ENCODE measurements at regions not wholly inside any gene's neighbourhood (a gene's known extent, or its start where the extent isn't known, plus 50 kb on each side); places are given as distances from the start of the nearest gene placed in this dataset.

DNA sequence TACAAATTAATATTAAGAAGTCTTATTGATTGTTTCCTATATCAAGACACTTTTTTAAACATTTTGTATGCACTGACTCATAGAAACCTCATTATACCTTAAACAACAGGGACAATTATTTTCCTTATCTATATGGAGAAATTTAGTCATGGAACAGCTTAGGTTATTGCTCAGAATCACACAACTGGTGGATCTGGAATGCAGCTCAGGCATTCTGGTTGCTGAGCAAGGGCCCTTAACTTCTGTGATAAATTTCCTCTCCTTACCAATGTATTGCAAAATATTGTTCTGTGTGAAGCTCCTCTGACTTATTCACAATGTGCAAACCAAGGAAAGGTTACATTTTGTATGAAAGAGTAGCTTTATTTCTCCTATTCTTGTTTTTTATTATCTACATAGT is 817.8 kb downstream of the LRFN5 start:
- TF ChIP-seq NFE2L2 (IDR thresholded peaks at IDR 0.05; ENCODE audit: low read depth, low read length) (no peak), RFX5 (IDR thresholded peaks at IDR 0.05; ENCODE audit: low read depth, low read length) (no peak)
- TF ChIP-seq, protein P1, sequence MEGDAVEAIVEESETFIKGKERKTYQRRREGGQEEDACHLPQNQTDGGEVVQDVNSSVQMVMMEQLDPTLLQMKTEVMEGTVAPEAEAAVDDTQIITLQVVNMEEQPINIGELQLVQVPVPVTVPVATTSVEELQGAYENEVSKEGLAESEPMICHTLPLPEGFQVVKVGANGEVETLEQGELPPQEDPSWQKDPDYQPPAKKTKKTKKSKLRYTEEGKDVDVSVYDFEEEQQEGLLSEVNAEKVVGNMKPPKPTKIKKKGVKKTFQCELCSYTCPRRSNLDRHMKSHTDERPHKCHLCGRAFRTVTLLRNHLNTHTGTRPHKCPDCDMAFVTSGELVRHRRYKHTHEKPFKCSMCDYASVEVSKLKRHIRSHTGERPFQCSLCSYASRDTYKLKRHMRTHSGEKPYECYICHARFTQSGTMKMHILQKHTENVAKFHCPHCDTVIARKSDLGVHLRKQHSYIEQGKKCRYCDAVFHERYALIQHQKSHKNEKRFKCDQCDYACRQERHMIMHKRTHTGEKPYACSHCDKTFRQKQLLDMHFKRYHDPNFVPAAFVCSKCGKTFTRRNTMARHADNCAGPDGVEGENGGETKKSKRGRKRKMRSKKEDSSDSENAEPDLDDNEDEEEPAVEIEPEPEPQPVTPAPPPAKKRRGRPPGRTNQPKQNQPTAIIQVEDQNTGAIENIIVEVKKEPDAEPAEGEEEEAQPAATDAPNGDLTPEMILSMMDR (conservative IDR thresholded peaks at IDR 0.05; ENCODE audit: low read depth, low read length), result no peak
- TF ChIP-seq, protein P2, sequence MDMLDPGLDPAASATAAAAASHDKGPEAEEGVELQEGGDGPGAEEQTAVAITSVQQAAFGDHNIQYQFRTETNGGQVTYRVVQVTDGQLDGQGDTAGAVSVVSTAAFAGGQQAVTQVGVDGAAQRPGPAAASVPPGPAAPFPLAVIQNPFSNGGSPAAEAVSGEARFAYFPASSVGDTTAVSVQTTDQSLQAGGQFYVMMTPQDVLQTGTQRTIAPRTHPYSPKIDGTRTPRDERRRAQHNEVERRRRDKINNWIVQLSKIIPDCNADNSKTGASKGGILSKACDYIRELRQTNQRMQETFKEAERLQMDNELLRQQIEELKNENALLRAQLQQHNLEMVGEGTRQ (IDR thresholded peaks at IDR 0.05; ENCODE audit: low read depth, low read length), result no peak
- TF ChIP-seq, protein P3, sequence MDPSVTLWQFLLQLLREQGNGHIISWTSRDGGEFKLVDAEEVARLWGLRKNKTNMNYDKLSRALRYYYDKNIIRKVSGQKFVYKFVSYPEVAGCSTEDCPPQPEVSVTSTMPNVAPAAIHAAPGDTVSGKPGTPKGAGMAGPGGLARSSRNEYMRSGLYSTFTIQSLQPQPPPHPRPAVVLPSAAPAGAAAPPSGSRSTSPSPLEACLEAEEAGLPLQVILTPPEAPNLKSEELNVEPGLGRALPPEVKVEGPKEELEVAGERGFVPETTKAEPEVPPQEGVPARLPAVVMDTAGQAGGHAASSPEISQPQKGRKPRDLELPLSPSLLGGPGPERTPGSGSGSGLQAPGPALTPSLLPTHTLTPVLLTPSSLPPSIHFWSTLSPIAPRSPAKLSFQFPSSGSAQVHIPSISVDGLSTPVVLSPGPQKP (IDR thresholded peaks at IDR 0.05; ENCODE audit: borderline replicate concordance, low read depth, low read length), result no peak
